ENCODE measurements at regions not wholly inside any gene's neighbourhood (a gene's known extent, or its start where the extent isn't known, plus 50 kb on each side); places are given as distances from the start of the nearest gene placed in this dataset.
A peak's percentile ranks its signal among the peaks of the same experiment; 100 is the strongest.

DNA sequence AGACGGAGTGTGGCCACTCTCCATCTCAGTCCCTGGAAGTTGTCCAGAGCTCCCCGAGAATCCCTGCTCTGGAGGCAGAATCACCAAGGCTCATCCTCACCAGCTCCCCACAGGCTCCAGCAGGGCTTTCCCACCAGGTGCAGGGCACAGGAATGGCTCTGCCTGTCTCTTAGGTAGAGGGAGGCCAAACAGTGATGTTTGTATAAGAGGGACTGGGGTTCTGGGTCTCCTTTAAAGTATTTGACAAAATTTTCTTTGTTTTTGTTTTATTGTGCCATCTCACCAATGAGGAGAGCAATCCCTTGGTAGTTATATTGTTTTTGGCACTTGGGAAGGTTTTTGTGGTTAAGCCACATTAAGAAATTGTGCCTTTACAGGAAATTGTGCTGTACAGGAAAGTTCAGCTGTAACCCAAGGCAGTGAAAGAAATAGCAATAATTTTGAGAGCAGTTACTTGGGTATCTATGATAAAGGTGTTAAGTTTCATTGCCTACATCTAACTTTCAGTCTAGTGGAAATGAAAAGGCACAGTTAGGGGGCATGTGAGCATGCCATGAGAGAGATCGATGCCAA is 219.3 kb upstream of the PRSS58 start:
- DNase-seq (ENCODE audit: low read depth) = peak; percentile 72
- no peak overlapping the region for H3K4me3 ChIP-seq (ENCODE audit: control insufficient read depth, low read depth, low read length)
- no peak for TF ChIP-seq CTCF (conservative IDR thresholded peaks at IDR 0.05; ENCODE audit: control insufficient read depth, insufficient read depth, low read depth, low read length)

DNA sequence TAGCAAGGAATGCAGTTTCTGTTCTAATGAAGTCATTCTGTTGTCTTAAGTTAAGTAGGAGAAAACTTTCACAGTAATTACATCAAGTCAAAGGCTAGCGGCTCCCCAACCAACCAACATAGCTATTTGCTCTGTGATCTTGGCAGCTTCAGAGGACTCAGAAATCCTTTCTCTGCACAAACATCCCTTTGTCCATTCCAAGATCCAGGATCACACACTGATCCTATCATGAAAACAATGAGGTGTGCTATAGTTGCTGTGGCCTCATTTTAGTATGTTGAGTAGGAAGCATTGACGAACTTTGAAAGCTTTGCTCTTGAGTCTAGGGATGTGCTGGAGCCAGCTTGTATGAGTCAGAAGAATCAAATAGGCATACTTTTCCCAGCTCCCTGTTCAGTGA is 218.2 kb upstream of the PRSS58 start:
- peak; percentile 62 for DNase-seq (ENCODE audit: low read depth)
- no peak for TF ChIP-seq CTCF (conservative IDR thresholded peaks at IDR 0.05; ENCODE audit: control insufficient read depth, insufficient read depth, low read depth, low read length)
- no peak overlapping the region for H3K4me3 ChIP-seq (ENCODE audit: control insufficient read depth, low read depth, low read length)

DNA sequence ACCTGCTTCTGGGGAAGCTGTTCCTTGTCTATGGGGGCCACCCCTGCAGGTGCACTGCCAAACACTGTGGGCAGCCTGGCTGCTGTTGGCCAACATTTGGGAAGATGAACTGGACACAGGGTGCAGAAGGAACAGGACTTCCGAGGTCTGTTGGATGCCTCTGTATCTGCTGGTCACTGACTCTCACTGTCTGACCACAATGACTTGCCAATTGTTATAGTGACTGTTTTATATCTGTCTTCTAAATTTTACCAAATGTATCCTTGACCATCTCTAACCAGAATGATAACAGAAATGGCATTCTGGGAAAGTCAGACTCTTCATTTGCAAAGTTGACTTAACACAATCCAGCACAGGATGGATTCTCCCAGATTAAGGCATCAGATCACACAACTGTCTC is 214.0 kb upstream of the PRSS58 start:
- no peak overlapping the region for H3K4me3 ChIP-seq (ENCODE audit: control insufficient read depth, low read depth, low read length)

DNA sequence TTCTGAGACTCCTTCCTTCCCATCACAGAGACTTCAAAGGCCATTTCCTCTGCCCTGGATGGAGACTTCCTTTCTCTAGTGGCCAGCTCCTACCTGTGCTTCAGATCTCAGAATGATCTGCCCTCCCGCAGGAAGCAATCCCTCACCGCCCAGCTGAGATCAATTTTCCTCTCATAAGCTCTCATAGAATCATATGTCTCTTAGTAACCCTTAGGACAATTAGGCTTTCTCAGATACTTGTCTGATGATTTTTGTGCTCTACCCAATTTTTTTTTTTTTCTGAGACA is 212.6 kb upstream of the PRSS58 start:
- H3K4me3 ChIP-seq (ENCODE audit: control insufficient read depth, low read depth, low read length) = no peak overlapping the region
- no peak for DNase-seq (ENCODE audit: low read depth)
- TF ChIP-seq CTCF (conservative IDR thresholded peaks at IDR 0.05; ENCODE audit: control insufficient read depth, insufficient read depth, low read depth, low read length) = no peak

More for the DNA sequence above, 214.0 kb upstream of the PRSS58 start:
- TF ChIP-seq CTCF (conservative IDR thresholded peaks at IDR 0.05; ENCODE audit: control insufficient read depth, insufficient read depth, low read depth, low read length) = no peak
- no peak for DNase-seq (ENCODE audit: low read depth)

GRCh38 chr7:142469696-142470543 is 212.1 kb upstream of the PRSS58 start:
- no peak for TF ChIP-seq CTCF (conservative IDR thresholded peaks at IDR 0.05; ENCODE audit: control insufficient read depth, insufficient read depth, low read depth, low read length)
- no peak for DNase-seq (ENCODE audit: low read depth)
- no peak overlapping the region for H3K4me3 ChIP-seq (ENCODE audit: control insufficient read depth, low read depth, low read length)

- no peak for DNase-seq (ENCODE audit: low read depth)
- H3K4me3 ChIP-seq (ENCODE audit: control insufficient read depth, low read depth, low read length) = no peak overlapping the region
- TF ChIP-seq CTCF (conservative IDR thresholded peaks at IDR 0.05; ENCODE audit: control insufficient read depth, insufficient read depth, low read depth, low read length) = no peak
These were observed 211.2 kb upstream of the PRSS58 start for GRCh38 chr7:142468871-142469665.
